GM18517 (cell line): ENCODE measurements at regions not wholly inside any gene's neighbourhood (a gene's known extent, or its start where the extent isn't known, plus 50 kb on each side); places are given as distances from the start of the nearest gene placed in this dataset.

Experiments used
- ATAC-seq: cut with Tn5 transposase; IDR thresholded peaks from one replicate; pipeline ENCODE4 v1.9.1; 2021; ENCODE audit warnings: mild to moderate bottlenecking, moderate library complexity; ENCODE audit not compliant: unreplicated experiment

- ATAC-seq, result no peak
Measured at GRCh38 chr20:10802236-10802635, 128.4 kb upstream of the JAG1 start.

DNA sequence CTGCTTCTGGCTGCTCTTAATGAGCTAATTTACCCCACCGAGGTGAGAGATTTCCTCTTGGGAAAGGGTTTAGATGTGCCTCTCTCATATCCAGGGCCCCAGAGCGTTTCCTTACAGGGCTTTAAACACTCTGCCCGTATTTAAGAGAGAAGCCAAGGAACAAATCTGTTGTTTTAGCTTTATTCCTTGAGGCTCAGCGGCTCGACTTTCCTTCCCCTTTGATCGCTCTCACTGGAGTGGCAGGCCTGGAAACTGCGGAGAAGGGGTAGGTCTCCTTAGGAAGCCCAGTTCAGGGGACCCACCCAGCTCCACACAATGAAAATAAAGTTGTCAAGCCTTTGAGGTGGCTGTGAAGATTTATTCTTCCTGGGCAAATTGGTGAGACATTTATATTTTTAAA lies 132.0 kb upstream of the JAG1 start:
- no peak for ATAC-seq

DNA sequence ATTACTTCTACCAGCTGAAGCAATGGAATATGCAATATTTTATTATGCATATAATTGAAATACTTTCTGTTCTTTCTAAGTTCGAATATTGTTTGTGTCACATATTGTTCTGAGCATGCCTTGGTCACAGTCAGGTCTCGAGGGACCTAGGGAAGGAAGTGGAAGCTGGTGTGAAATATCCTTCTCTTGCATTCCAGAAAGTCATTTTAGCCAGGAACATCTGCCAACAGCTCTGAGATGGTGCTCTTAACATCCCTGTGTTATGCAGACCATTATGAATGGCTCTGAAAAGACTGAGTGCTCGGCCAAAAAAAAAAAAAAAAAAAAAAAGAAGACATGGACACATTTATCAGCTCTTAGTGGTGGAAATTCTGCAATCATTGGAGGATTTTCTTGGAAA lies 132.7 kb upstream of the JAG1 start:
- no peak for ATAC-seq

DNA sequence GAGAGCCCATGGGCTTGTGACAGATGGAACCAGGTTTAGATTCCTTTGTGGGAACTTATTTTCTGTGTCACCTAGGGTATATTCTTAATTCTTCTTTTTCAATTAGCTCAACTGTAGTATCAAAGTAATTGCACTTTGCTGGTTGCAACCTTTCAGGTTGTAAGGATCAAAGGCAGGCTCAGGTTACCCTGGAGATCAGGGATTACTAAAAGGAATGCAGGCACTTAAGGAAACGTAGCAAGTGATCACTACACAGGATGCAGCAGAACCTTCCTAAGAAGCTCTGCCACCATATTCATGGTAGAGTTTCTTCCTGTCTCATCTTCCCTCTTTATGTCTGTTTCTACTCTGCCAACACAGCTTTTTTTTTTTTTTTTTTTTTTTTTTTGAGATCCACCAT lies 133.2 kb upstream of the JAG1 start:
- ATAC-seq, result no peak

DNA sequence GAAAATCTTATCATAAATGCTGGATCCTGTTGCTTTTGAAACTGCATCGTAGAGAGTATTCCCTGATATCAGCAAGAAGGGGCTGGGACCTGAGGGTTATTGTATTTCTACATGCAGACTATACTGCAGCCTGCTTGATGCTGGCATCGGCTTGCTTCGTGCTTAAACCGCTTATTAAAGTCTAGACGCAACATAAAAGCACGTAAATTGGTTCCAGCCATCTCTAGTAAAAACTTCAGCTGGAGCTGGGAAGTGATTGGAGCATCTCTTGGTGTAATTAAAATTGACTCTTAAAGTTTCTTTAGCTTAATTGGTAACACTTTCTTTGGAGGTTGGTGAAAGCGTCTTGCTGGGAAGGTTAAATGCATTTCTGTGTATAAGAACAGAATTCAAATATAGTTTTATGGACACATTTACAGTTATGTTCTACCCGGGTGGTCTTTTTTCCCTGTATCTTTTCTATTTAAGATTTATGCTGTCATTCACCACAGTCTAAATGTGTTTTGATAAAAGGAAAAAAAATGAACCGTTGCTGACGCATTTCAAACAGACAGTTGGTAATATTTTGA lies 139.0 kb upstream of the JAG1 start:
- ATAC-seq, result no peak

DNA sequence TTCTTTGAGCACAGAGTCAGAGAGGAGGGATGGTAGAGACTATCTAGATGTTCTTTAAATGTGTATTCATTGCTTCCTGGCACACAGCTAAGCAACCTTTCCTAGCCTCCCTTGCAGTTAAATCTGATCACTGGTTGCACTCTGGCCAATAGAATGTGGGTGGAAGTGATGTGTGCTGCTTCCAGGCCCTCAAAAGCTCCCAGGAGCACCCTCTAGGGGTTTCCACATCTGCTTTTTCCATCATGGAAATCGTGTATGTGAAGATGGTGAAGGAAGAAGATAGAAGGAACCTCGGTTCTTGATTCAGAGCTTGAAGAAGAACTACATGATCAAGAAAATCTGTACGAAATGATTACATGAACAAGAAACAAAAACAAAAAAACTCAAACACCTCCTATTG lies 149.8 kb upstream of the JAG1 start:
- no peak for ATAC-seq

- ATAC-seq, result no peak
Measured at GRCh38 chr20:10824750-10825500, 151.1 kb upstream of the JAG1 start.

DNA sequence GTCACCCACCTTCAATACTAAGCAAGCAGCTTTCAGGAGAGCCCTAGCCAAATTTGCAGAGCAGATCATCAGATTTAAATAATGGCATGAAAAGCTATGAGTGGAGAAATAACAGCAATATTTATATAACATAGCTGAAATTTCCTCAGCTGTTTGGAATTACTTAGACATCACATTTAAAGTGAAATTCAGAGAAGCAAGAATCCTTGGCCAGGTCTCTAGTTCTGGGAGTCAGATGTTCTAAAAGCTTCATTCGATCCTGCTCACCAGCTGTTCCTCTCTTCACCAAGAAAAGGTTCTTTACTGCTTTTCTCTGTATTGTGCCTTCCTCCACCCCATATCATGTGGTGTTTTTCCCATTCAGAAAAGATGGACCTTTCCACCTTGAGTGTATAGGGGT lies 152.3 kb upstream of the JAG1 start:
- no peak for ATAC-seq

DNA sequence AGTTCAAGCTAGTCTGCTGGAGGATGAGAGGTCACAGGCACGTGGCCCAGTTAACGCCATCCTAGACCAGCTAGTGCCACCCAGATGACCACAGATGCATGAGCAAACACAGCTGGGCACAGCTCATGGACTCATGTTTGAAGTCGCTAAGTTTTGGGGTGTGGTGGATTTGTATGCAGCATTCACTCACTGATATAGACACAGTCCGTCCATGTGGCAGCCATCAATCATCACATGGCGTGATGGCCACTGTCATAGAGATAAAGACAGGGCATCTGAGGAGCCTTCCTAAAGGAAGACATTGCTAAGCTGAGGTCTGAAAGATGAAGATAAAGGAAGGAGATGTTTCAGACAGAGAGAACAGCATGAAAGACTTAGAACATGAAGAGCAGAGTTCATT lies 154.4 kb upstream of the JAG1 start:
- ATAC-seq, result no peak

GRCh38 chr20:10832141-10832540 lies 158.3 kb upstream of the JAG1 start:
- no peak for ATAC-seq

DNA sequence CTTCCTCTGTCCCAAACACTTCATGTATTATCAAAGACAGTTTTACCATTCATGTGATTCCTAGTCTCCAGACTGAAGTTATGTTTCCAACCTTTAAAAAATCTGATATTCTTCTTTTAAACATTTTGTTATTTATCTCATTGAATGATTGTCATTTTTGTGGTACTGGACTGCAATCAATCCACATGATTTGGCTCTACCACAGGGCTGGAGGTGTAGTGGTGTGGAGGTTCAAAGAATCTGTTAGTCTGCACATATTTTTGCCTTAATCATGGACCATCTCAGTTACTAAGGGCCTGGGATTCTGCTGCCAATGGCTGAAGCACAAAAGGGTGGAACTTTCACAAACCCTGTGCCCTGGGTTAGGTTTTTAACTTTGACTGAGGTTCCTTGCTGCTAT lies 164.1 kb upstream of the JAG1 start:
- no peak for ATAC-seq

- ATAC-seq, result no peak
Measured at GRCh38 chr20:10842116-10842515, 168.3 kb upstream of the JAG1 start.

DNA sequence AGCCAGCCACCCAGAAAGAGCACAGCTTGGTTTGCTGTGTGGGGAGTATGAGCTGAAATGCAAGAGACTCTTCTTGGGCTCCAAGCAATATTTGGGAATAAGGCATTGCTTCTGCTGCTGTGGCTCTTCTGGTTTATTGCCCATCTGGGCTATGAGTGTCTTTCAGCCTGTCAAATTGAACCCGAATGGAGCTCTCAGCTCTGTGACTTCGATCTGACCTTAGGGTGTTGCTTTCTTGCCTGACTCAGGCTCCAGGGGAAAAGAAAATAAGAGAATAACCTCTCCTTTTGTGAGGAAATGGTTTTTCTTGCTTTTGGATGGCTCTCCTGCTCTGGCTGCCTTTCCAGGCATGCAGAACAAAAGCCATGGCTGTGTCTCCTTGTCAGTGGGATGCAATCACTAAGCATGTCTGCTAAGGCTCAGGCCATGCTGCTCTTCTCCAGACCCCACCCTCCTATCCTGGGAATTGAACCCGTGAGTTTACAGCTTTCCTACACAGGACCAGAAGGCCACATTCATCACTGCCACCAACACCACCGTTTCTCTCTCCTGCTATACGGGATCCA lies 169.4 kb upstream of the JAG1 start:
- no peak for ATAC-seq

- ATAC-seq, result no peak
Measured at GRCh38 chr20:10846766-10847165, 173.0 kb upstream of the JAG1 start.

- no peak for ATAC-seq
Measured at GRCh38 chr20:10848810-10849370, 175.1 kb upstream of the JAG1 start.

GRCh38 chr20:10853176-10853575 lies 179.4 kb upstream of the JAG1 start:
- no peak for ATAC-seq

DNA sequence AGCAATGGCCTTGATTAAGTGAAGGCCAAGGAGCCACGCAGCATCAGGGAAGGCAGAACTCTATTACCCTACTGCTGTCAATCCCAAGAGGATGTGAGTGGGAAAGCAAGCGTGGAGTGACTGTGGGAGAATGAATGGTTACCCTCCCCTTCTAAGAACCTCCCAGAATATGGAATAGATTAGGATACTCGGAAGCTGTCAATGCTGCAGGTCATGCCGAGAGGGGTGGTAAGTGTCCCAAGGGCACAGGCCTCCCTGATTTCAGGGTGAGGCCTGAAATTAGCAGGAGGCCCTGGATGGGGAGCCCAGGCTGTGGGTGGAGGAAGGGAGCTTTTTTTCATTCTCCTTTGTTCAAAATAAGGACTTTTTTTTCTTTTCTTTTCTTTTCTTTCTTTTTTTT lies 179.9 kb upstream of the JAG1 start:
- no peak for ATAC-seq

DNA sequence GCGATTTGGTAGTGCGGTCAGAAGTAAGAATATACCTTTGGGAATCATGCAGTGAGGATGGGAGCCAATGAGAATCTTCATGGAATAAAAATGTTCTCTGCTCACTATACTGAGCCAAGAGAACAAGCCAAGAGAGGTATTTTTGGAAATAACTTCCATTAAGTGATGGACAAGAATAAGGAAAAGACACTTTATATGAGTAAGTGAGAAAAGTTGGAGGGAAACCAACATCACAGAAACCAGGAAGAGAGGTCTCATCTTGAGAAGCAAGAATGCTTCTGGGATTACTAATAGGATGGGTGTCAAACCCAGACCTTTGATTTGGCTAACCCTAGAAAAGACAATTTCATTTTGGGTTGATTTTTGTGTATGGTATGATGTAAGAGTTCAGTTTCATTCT lies 181.2 kb upstream of the JAG1 start:
- ATAC-seq, result no peak

DNA sequence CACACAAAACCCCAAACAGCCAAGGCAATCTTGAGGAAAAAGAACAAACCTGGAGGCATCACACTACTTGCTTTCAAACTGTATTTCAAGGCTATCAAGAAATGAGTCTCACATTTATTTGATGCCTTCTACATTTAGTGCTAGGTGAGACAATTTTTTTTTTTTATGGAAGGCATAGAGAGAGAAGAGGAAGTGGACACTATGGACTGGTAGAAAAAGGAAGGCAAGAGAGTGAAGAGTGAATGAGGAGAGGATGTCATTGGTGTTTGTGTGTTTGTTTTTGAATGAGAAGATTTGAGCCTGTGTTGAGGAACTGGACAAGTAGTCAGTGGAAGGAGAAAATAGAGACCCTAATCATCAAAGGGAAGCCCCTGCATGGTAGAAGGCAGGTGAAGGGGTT lies 182.0 kb upstream of the JAG1 start:
- no peak for ATAC-seq

GRCh38 chr20:10856237-10857015 lies 182.6 kb upstream of the JAG1 start:
- ATAC-seq, result no peak

- ATAC-seq, result no peak
Measured at GRCh38 chr20:10857352-10858070, 183.7 kb upstream of the JAG1 start.
